HUDEP-2 (cell line): ENCODE measurements at regions not wholly inside any gene's neighbourhood (a gene's known extent, or its start where the extent isn't known, plus 50 kb on each side); places are given as distances from the start of the nearest gene placed in this dataset.
A peak's percentile ranks its signal among the peaks of the same experiment; 100 is the strongest.

Experiments
- DNase-seq, 76 experiments: peaks; one replicate each; lab custom pipeline; 2025; ENCODE audit not compliant: unreplicated experiment in 76 of 76; lab: John Stamatoyannopoulos, UW

DNA sequence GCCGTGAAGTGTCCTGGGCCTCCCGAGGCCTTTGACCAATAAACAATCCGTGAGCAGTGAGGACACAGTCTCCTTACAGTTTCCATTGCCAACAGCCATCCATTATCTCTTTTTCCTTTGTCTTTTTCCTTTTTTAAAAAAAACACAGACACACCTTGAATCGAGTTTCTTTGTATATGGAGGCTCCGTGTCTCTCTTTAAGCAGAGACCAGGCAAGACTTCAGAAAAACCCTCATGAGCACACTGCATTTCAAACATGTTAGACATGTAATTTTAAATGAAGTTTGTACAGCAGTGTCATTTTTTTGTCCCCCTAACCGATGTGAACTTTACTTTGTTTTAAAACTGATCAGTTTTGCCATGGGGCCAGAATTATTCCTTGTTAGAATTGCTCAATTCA lies 111.1 kb downstream of the SPTSSA start:
- no peak for DNase-seq

DNA sequence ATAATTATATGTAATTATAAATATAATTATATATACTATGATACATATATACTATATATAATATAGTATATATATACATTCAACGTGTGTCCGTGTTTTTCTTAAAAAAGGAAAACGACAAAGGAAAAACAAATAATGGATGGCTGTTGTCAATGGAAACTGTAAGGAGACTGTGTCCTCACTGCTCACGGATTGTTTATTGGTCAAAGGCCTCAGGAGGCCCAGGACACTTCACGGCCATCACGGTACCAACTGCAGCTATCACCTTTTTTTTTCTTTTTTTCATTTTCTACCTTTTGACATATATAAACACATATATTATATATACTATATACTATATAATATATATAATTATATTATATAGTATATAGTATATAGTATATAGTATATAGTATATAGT lies 113.4 kb downstream of the SPTSSA start:
- peak in 2 of 76 experiments; percentile 2 to 3 for DNase-seq

GRCh38 chr14:34347683-34348082 lies 114.4 kb downstream of the SPTSSA start:
- DNase-seq, result no peak

DNA sequence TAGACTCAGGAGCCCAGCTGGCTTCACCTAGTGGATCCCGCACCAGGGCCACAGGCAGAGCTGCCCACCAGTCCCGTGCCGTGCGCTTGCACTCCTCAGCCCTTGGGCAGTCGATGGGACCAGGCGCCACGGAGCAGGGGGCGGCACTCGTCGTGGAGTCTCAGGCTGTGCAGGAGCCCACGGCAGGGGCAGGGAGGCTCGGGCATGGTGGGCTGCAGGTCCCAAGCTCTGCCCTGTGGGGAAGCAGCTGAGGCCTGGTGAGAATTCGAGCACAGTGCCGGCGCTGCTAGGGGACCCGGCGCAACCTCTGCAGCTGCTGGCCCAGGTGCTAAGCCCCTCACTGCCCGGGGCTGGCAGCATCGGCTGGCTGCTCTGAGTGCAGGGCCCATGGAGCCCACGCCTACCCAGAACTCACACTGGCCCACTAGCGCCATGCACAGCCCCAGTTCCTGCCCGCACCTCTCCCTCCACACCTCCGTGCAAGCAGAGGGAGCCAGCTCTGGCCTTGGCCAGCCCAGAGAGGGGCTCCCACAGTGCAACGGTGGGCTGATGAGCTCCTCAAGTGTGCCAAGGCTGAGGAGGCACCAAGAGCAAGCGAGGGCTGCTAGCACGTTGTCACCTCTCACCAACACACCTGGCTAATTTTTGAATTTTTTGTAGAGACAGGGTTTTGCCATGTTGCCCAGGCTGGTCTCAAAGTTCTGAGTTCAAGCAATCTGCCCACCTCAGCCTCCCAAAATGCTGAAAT lies 116.1 kb downstream of the SPTSSA start:
- no peak for DNase-seq

DNA sequence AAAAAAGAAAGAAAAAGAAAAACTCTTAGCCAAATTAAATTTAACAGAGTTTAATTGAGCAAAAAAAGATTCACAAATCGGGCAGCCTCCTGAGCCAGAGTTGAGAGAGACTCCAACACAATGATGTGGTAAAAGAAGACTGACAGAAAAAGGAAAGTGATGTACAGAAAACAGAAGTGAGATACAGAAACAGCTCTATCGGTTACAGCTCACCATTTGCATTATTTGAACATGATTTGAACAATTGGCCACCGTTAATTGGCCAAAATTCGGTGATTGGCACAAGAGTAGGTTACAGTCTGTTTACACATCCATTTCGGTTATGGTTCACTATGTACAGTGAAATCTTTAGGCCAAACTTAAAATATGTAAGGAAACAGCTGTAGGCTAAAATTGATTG lies 117.7 kb downstream of the SPTSSA start:
- no peak for DNase-seq

GRCh38 chr14:34340025-34340625 lies 121.9 kb downstream of the SPTSSA start:
- DNase-seq, result no peak

DNA sequence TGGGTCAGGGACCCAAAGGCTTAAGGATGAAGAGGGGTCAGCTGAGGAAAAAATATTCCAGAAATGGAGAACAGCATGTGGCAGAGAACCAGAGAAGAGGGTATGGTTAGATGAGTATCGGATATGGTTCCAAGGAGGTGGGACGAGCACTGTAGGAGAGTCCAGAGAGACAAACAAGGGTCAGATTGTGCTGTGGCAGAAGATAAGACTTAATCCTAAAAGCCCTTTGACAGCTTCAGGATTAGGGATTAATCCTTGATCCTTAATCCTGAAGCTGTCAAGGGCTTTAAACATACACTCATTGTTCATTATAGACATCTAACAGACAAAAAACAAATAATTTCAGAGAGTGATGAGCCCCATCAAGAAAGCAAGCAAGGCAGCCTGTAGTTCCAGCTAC lies 124.0 kb downstream of the SPTSSA start:
- DNase-seq, result no peak

GRCh38 chr14:34336501-34336900 lies 125.5 kb downstream of the SPTSSA start:
- DNase-seq, result no peak

DNA sequence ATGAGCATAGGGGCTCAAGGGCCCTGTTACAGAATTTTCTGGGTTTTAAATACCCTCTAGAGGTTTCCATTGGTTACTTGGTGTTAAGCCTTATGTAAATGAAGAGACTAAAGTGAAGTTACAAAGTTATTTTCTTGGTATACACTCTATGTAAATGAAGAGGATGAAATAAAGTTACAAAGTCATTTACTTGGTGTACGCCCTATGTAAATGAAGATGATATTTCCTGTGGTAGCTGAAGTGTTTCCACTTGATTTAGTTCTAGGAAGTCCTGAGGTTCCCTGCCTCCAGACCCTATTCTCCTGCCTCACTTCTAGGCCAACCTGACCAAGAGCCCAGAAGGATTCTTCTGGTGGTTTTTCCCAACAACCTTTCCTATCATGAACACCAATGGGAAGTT lies 126.1 kb downstream of the SPTSSA start:
- DNase-seq, result no peak

GRCh38 chr14:34334329-34334728 lies 127.7 kb downstream of the SPTSSA start:
- DNase-seq, result no peak

- peak in 44 of 76 experiments; percentile 2 to 64 (median 32) for DNase-seq
These were observed 130.1 kb downstream of the SPTSSA start for GRCh38 chr14:34331728-34332623.

GRCh38 chr14:34330846-34331245 lies 131.2 kb downstream of the SPTSSA start:
- no peak for DNase-seq

DNA sequence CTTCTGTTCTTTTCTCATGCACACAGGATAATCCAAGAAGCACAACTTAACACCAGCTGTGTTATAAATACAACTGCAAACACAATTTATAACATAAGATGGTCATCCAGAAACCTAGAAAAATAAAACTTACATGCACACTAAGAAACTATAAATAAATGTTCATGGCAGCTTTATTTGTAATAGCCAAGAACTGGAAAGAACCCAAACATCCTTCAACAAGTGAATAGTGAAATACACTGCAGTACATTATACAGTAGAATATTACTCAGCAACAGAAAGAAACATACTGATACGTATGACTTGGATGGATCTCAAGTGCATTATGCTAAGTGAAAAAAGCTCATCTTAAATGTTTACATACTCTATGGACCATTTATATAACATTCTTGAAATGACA lies 132.7 kb downstream of the SPTSSA start:
- DNase-seq, result no peak

DNA sequence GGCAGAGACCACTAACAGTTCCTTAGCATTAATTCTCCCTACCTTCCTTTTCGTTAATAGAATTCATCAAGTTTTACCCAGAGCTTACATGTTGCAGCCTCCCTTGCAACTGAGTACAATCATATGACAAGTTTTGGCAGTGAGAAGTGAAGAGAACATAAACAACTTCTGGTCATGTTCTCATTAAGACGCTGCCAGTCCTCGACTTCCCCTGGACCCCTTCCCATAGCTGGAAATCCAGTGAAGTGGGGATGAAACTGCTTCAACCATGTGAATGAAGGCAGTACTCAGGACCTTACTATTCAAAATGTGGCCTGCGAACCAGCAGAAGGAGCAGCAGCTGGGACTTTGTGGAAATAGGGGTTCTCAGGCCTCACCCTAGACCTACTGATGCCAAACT lies 133.9 kb downstream of the SPTSSA start:
- DNase-seq, result no peak

- DNase-seq, result no peak
These were observed 136.5 kb downstream of the SPTSSA start for GRCh38 chr14:34325493-34325892.

DNA sequence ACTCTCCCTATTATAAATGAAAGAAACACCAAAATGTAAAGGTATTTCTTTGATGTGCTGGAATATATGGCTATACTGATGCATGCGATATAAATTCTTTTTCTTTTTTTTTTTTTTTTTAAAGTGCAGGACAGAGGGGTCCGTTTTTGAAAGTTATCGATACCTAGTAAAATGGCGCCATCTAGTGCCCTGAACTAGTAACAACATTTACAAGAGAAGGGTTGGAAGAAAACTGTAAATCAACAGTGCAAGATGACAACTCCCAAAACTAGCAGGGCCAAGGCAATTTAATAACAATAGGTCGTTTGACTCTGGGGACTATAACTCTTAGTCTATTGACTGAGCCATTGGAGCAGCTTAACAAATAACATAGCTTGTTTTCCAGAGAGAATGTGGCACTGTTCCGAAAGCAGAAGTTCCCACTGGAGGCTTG lies 137.7 kb downstream of the SPTSSA start:
- peak in 8 of 76 experiments; percentile 2 to 24 (median 8) for DNase-seq

- peak in 48 of 76 experiments; percentile 1 to 65 (median 34) for DNase-seq
These were observed 139.1 kb downstream of the SPTSSA start for GRCh38 chr14:34322940-34323418.

DNA sequence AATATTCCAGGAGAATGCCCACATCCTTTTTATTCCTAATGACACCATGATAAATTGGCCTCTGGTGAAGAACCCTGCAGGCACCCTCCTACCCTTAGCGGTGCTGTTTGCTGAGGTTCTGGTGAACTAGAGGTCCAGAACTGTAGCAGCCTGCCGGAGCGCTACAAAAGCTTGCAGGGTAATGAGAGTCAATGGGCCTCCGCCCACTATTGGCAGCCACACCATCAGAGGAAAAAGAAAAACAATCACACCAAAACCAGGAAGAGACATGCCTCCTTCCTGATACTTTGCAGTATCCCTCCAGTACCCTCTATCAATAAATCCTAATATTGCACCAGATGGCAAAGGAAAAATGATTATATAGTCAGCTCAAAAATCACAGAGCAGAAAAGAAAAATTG lies 142.9 kb downstream of the SPTSSA start:
- no peak for DNase-seq

DNA sequence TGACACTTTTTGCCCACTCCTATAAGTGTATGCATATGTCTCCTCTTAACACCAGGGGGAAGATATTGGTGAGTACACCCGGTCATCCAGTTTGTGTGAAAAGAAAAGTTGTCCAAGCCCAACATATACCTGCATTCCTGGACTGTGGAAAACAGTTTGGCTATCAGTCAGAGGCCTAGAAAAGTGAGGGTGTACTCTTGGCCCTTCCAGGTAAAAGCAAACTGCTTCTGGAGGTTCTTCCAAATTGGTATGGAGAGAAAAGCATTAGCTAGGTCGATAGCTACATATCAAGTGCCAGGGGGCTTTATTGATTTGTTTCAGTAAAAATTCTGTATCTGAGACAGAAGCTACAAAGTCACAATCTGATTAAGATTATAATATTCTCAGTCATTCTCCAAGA lies 144.0 kb downstream of the SPTSSA start:
- no peak for DNase-seq

DNA sequence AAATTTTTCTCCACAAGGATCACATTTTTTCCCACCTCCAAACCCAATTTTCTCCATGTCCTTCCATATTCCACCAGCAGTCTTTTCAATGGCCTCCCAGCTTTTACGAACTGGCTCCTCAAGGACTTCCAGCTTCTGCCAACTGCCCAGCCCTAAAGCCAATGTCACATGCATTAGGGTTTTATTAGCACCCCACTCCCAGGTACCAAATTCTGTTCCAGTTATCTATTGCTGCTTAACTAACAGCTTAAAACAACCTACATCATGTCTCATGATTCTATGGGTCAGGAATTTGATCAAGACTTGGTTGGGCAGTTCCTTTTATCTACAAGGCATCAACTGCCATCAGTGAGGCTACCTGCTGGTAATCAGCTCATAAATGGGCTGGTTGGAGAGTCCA lies 151.3 kb downstream of the SPTSSA start:
- no peak for DNase-seq

DNA sequence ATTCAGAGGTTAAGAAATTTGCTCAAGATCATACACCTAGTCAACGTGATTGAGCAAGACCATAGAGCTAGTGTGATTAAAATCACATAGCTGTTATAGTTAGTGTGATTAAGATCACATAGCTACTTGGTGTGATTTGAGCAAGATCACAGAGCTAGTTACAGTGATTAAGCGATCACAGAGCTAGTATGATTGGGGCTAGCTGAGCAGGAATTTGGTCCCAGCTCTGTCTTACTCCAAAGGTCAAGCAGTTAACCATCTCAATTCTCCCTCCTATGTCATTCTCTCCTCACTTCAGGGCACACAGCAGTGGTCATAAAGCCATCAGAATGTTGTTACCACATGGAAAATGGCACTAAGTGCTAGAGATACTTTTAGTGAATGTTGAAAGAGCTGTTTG lies 158.2 kb downstream of the SPTSSA start:
- DNase-seq, result no peak
